Smooth muscle cell (in vitro differentiated cells): ENCODE measurements at regions not wholly inside any gene's neighbourhood (a gene's known extent, or its start where the extent isn't known, plus 50 kb on each side); places are given as distances from the start of the nearest gene placed in this dataset.

ENCODE experiments used
- DNase-seq: peaks from one replicate; lab custom pipeline; 2025; ENCODE audit not compliant: unreplicated experiment; lab: John Stamatoyannopoulos, UW
- H2AFZ ChIP-seq: fragments of 200-600 bp; sonication (generic); 2 replicates; pipeline ENCODE4 v1.6.0; 2016; ENCODE audit warnings: antibody characterized with exemption, low read depth, mild to moderate bottlenecking
- H3F3A ChIP-seq: fragments of 200-600 bp; sonication (generic); 2 replicates; pipeline ENCODE4 v1.6.0; 2017; ENCODE audit warnings: antibody characterized with exemption, low read depth
- H3K27ac ChIP-seq: fragments of 200-600 bp; sonication (generic); 2 replicates; pipeline ENCODE4 v1.5.1; 2016; ENCODE audit warnings: low read depth, mild to moderate bottlenecking
- H3K27me3 ChIP-seq: fragments of 200-600 bp; sonication (generic); 2 replicates; pipeline ENCODE4 v1.6.1; 2016; ENCODE audit warnings: low read depth, mild to moderate bottlenecking
- H3K36me3 ChIP-seq: fragments of 200-600 bp; sonication (generic); 2 replicates; pipeline ENCODE4 v1.5.1; 2016; ENCODE audit warnings: low read depth
- H3K4me1 ChIP-seq: fragments of 200-600 bp; sonication (generic); 2 replicates; pipeline ENCODE4 v1.5.1; 2016; ENCODE audit warnings: low read depth
- H3K4me2 ChIP-seq: fragments of 200-600 bp; sonication (generic); 2 replicates; pipeline ENCODE4 v1.6.0; 2016; ENCODE audit warnings: mild to moderate bottlenecking
- H3K4me3 ChIP-seq: fragments of 200-600 bp; sonication (generic); 2 replicates; pipeline ENCODE4 v1.5.1; 2016; ENCODE audit warnings: mild to moderate bottlenecking
- H3K79me2 ChIP-seq: fragments of 200-600 bp; sonication (generic); 2 replicates; pipeline ENCODE4 v1.6.0; 2016; ENCODE audit warnings: low read depth, mild to moderate bottlenecking
- H3K9ac ChIP-seq: fragments of 200-600 bp; sonication (generic); 2 replicates; pipeline ENCODE4 v1.6.0; 2016; ENCODE audit warnings: low read depth
- H3K9me3 ChIP-seq: fragments of 200-600 bp; sonication (generic); replicated peaks from 2 replicates; pipeline ENCODE4 v1.5.1; 2016; ENCODE audit warnings: low read depth
- H4K20me1 ChIP-seq: fragments of 200-600 bp; sonication (generic); 2 replicates; pipeline ENCODE4 v1.6.0; 2016; ENCODE audit warnings: low read depth
- CTCF ChIP-seq: fragments of 200-600 bp; sonication (generic); IDR thresholded peaks from 2 replicates; pipeline ENCODE4 v1.5.1; 2017; ENCODE audit warnings: borderline replicate concordance, mild to moderate bottlenecking, antibody characterized with exemption; ENCODE audit not compliant: insufficient read depth, poor library complexity, severe bottlenecking
- WGBS: methylation state at CpG from one replicate; pipeline ENCODE4 v1.1.7; 2016; ENCODE audit warnings: low lambda C conversion rate; 5-methylcytosine and 5-hydroxymethylcytosine counted together

- no peaks in the 10 kb centered on the region for H3K9me3 ChIP-seq
- H3K79me2 ChIP-seq: no peaks in the 10 kb centered on the region
- no peak for TF ChIP-seq CTCF
- no peak overlapping the region for H3K27ac ChIP-seq
- no peak for DNase-seq
- no peak overlapping the region for H3K4me3 ChIP-seq
- no peaks in the 10 kb centered on the region for H3K27me3 ChIP-seq
- H2AFZ ChIP-seq: no peak overlapping the region
- no peaks in the 10 kb centered on the region for H3F3A ChIP-seq
- WGBS: 91% methylated on average over 8 of the region's 8 CpGs
- H4K20me1 ChIP-seq: no peaks in the 10 kb centered on the region
- H3K4me1 ChIP-seq: no peaks in the 10 kb centered on the region
- H3K4me2 ChIP-seq: no peak overlapping the region
- H3K36me3 ChIP-seq: no peaks in the 10 kb centered on the region
- H3K9ac ChIP-seq: no peak overlapping the region
Observed at GRCh38 chr2:4549666-4550210, 846.4 kb downstream of the DCDC2C start.

- WGBS: 80% methylated on average over 9 of the region's 9 CpGs
- no peaks in the 10 kb centered on the region for H3K9me3 ChIP-seq
- no peak overlapping the region for H2AFZ ChIP-seq
- H3K9ac ChIP-seq: no peak overlapping the region
- no peak overlapping the region for H3K4me2 ChIP-seq
- no peak overlapping the region for H3K27ac ChIP-seq
- TF ChIP-seq CTCF: no peak
- no peaks in the 10 kb centered on the region for H3K36me3 ChIP-seq
- no peak for DNase-seq
- no peak overlapping the region for H3K4me3 ChIP-seq
- H3K4me1 ChIP-seq: no peaks in the 10 kb centered on the region
- no peaks in the 10 kb centered on the region for H3K79me2 ChIP-seq
- H3F3A ChIP-seq: no peaks in the 10 kb centered on the region
- H3K27me3 ChIP-seq: no peaks in the 10 kb centered on the region
- H4K20me1 ChIP-seq: no peaks in the 10 kb centered on the region
Observed at GRCh38 chr2:4551691-4552474, 848.5 kb downstream of the DCDC2C start.

- H3K4me1 ChIP-seq: no peaks in the 10 kb centered on the region
- H3K4me2 ChIP-seq: no peak overlapping the region
- H3K9ac ChIP-seq: no peak overlapping the region
- no peak overlapping the region for H3K27ac ChIP-seq
- H3K27me3 ChIP-seq: no peaks in the 10 kb centered on the region
- no peak overlapping the region for H2AFZ ChIP-seq
- H3F3A ChIP-seq: no peaks in the 10 kb centered on the region
- H3K4me3 ChIP-seq: no peak overlapping the region
- TF ChIP-seq CTCF: no peak
- H3K36me3 ChIP-seq: no peaks in the 10 kb centered on the region
- no peaks in the 10 kb centered on the region for H3K9me3 ChIP-seq
- no peaks in the 10 kb centered on the region for H3K79me2 ChIP-seq
- no peaks in the 10 kb centered on the region for H4K20me1 ChIP-seq
- 94% methylated on average over 16 of the region's 16 CpGs for WGBS
- no peak for DNase-seq
Observed at GRCh38 chr2:4553241-4553640, 849.9 kb downstream of the DCDC2C start.
